Fibroblast of lung (primary cell): ENCODE measurements at regions not wholly inside any gene's neighbourhood (a gene's known extent, or its start where the extent isn't known, plus 50 kb on each side); places are given as distances from the start of the nearest gene placed in this dataset.

Source experiments
- DNase-seq, 2 donors: peaks; one replicate each; pipeline versions ENCODE4 v3.0.0 to v3.0.0-alpha.2; 2010; ENCODE audit warnings: low read depth in 2 of 2
- H2AFZ ChIP-seq: 2 replicates; pipeline ENCODE4 v1.5.1; 2012; ENCODE audit warnings: low read length, control low read depth, inconsistent platforms
- H3K27ac ChIP-seq: 2 replicates; pipeline ENCODE4 v1.5.1; 2011; ENCODE audit warnings: low read length, control low read depth; ENCODE audit not compliant: insufficient read depth
- H3K27me3 ChIP-seq: 2 replicates; pipeline ENCODE4 v1.5.1; 2011; ENCODE audit warnings: mild to moderate bottlenecking, low read length; ENCODE audit not compliant: control insufficient read depth, insufficient read depth
- H3K36me3 ChIP-seq: 2 replicates; pipeline ENCODE4 v1.5.1; 2011; ENCODE audit warnings: low read length; ENCODE audit not compliant: control insufficient read depth, insufficient read depth
- H3K4me1 ChIP-seq: 2 replicates; pipeline ENCODE4 v1.5.1; 2011; ENCODE audit warnings: low read length; ENCODE audit not compliant: control insufficient read depth, insufficient read depth; ENCODE audit errors: extremely low read depth
- H3K4me2 ChIP-seq: 2 replicates; pipeline ENCODE4 v1.5.1; 2011; ENCODE audit warnings: low read length, control low read depth; ENCODE audit not compliant: insufficient read depth; ENCODE audit errors: extremely low read depth
- H3K4me3 ChIP-seq, 4 experiments: fragments of 200-600 bp in 1 of 4; sonication (generic) in 1 of 4; replicated peaks in 1 of 4; 2 replicates each; pipeline ENCODE4 v1.5.1; 2011 to 2016; ENCODE audit warnings: low read length in 4 of 4, low read depth in 3 of 4, mild to moderate bottlenecking in 3 of 4, control low read depth in 2 of 4, inconsistent platforms in 1 of 4, mixed read lengths in 1 of 4; ENCODE audit not compliant: insufficient read depth in 1 of 4; ENCODE audit errors: control extremely low read depth in 1 of 4
- H3K79me2 ChIP-seq: 2 replicates; pipeline ENCODE4 v1.5.1; 2012; ENCODE audit warnings: mild to moderate bottlenecking, low read length, inconsistent platforms; ENCODE audit not compliant: control insufficient read depth, insufficient read depth
- H3K9ac ChIP-seq: 2 replicates; pipeline ENCODE4 v1.5.1; 2011; ENCODE audit warnings: mild to moderate bottlenecking, low read length, control low read depth; ENCODE audit not compliant: insufficient read depth
- H3K9me3 ChIP-seq: 2 replicates; pipeline ENCODE4 v1.5.1; 2012; ENCODE audit warnings: low read depth, low read length; ENCODE audit not compliant: control insufficient read depth, insufficient read depth
- H4K20me1 ChIP-seq: 2 replicates; pipeline ENCODE4 v1.5.1; 2011; ENCODE audit warnings: low read length; ENCODE audit not compliant: control insufficient read depth, insufficient read depth; ENCODE audit errors: extremely low read depth
- CTCF ChIP-seq, 2 donors: IDR thresholded peaks in 1 of 2; conservative IDR thresholded peaks in 1 of 2; 1 replicate in 1 of 2; 2 replicates in 1 of 2; pipeline ENCODE4 v1.5.1; 2011 to 2012; ENCODE audit warnings: low read length in 2 of 2, control low read depth in 1 of 2, inconsistent platforms in 1 of 2, low read depth in 1 of 2, mild to moderate bottlenecking in 1 of 2
- EZH2 ChIP-seq: IDR thresholded peaks from 2 replicates; pipeline ENCODE4 v1.5.1; 2012; ENCODE audit warnings: low read length, control low read depth, mild to moderate bottlenecking; ENCODE audit errors: missing control alignments

- no peaks in the 10 kb centered on the region for H3K79me2 ChIP-seq
- no peak overlapping the region for H3K27ac ChIP-seq
- H2AFZ ChIP-seq = no peak overlapping the region
- H4K20me1 ChIP-seq = no peaks in the 10 kb centered on the region
- no peak overlapping the region for H3K4me2 ChIP-seq
- no peak for DNase-seq
- no peak overlapping the region for H3K4me3 ChIP-seq
- no peaks in the 10 kb centered on the region for H3K27me3 ChIP-seq
- no peaks in the 10 kb centered on the region for H3K36me3 ChIP-seq
- no peak overlapping the region for H3K9ac ChIP-seq
- H3K4me1 ChIP-seq = no peaks in the 10 kb centered on the region
- TF ChIP-seq CTCF (conservative IDR thresholded peaks at IDR 0.05 in 1 of 2, IDR thresholded peaks at IDR 0.05 in 1 of 2; ENCODE audit: low read depth in 1 of 2, low read length in 2 of 2) = no peak
- no peak for TF ChIP-seq EZH2
- no peaks in the 10 kb centered on the region for H3K9me3 ChIP-seq
Observed at GRCh38 chr11:15577519-15577918, 462.8 kb downstream of the INSC start.

GRCh38 chr11:15579287-15580001, 464.7 kb downstream of the INSC start:
- Histone ChIP-seq H3K4me3 (no peak overlapping the region), H3K27me3 (no peaks in the 10 kb centered on the region), H3K36me3 (no peaks in the 10 kb centered on the region), H4K20me1 (no peaks in the 10 kb centered on the region), H3K9ac (no peak overlapping the region), H3K4me1 (no peaks in the 10 kb centered on the region), H3K9me3 (no peaks in the 10 kb centered on the region), H3K27ac (no peak overlapping the region), H3K4me2 (no peak overlapping the region), H3K79me2 (no peaks in the 10 kb centered on the region), H2AFZ (no peak overlapping the region)
- DNase-seq = no peak
- TF ChIP-seq CTCF (conservative IDR thresholded peaks at IDR 0.05 in 1 of 2, IDR thresholded peaks at IDR 0.05 in 1 of 2; ENCODE audit: low read depth in 1 of 2, low read length in 2 of 2) = no peak
- TF ChIP-seq EZH2 = no peak

GRCh38 chr11:15580056-15580774, 465.5 kb downstream of the INSC start:
- H3K79me2 ChIP-seq = no peaks in the 10 kb centered on the region
- no peak overlapping the region for H3K27ac ChIP-seq
- no peaks in the 10 kb centered on the region for H3K27me3 ChIP-seq
- no peak overlapping the region for H3K4me3 ChIP-seq
- H3K36me3 ChIP-seq = no peaks in the 10 kb centered on the region
- H3K4me1 ChIP-seq = no peaks in the 10 kb centered on the region
- no peak for DNase-seq
- no peaks in the 10 kb centered on the region for H3K9me3 ChIP-seq
- H3K9ac ChIP-seq = no peak overlapping the region
- no peaks in the 10 kb centered on the region for H4K20me1 ChIP-seq
- H2AFZ ChIP-seq = no peak overlapping the region
- no peak overlapping the region for H3K4me2 ChIP-seq
- TF ChIP-seq CTCF (conservative IDR thresholded peaks at IDR 0.05 in 1 of 2, IDR thresholded peaks at IDR 0.05 in 1 of 2; ENCODE audit: low read depth in 1 of 2, low read length in 2 of 2) (no peak), EZH2 (no peak)
